Astrocyte (in vitro differentiated cells and primary cell): ENCODE measurements at regions not wholly inside any gene's neighbourhood (a gene's known extent, or its start where the extent isn't known, plus 50 kb on each side); places are given as distances from the start of the nearest gene placed in this dataset.

Source experiments
- DNase-seq: peaks from one replicate; pipeline ENCODE4 v3.0.0-alpha.2; 2010; ENCODE audit warnings: low read depth
- FAIRE-seq: peaks from 2 replicates; lab custom pipeline; 2011; peaks lifted over from hg19 to GRCh38; lab: Jason Lieb, UNC
- H2AFZ ChIP-seq: 2 replicates; pipeline ENCODE4 v1.6.0; 2012; ENCODE audit warnings: low read depth, low read length, inconsistent platforms
- H3K27ac ChIP-seq: 2 replicates; pipeline ENCODE4 v1.5.1; 2011; ENCODE audit warnings: low read depth, low read length, inconsistent platforms
- H3K27me3 ChIP-seq: 2 replicates; pipeline ENCODE4 v1.6.0; 2011; ENCODE audit warnings: low read length, inconsistent platforms; ENCODE audit not compliant: insufficient read depth
- H3K36me3 ChIP-seq: 2 replicates; pipeline ENCODE4 v1.5.1; 2011; ENCODE audit warnings: low read length, inconsistent platforms; ENCODE audit not compliant: insufficient read depth
- H3K4me1 ChIP-seq: 2 replicates; pipeline ENCODE4 v1.5.1; 2011; ENCODE audit warnings: low read length, inconsistent platforms; ENCODE audit not compliant: insufficient read depth
- H3K4me2 ChIP-seq: 2 replicates; pipeline ENCODE4 v1.6.0; 2012; ENCODE audit warnings: low read length, inconsistent platforms
- H3K4me3 ChIP-seq: 2 replicates; pipeline ENCODE4 v1.5.1; 2011; ENCODE audit warnings: low read depth, mild to moderate bottlenecking, low read length, inconsistent platforms; ENCODE audit not compliant: insufficient read depth
- H3K79me2 ChIP-seq: 2 replicates; pipeline ENCODE4 v1.6.0; 2012; ENCODE audit warnings: mild to moderate bottlenecking, low read length, inconsistent platforms; ENCODE audit not compliant: insufficient read depth
- H3K9ac ChIP-seq: 2 replicates; pipeline ENCODE4 v1.6.0; 2012; ENCODE audit warnings: mild to moderate bottlenecking, low read length, inconsistent platforms
- H3K9me3 ChIP-seq: 2 replicates; pipeline ENCODE4 v1.5.1; 2012; ENCODE audit warnings: low read depth, mild to moderate bottlenecking, low read length, inconsistent platforms; ENCODE audit not compliant: insufficient read depth
- H4K20me1 ChIP-seq: 2 replicates; pipeline ENCODE4 v1.6.0; 2012; ENCODE audit warnings: low read length, inconsistent platforms; ENCODE audit not compliant: insufficient read depth
- H3K27ac Mint-ChIP-seq: one replicate; pipeline ENCODE4 v1.8.0; 2021; ENCODE audit warnings: mild to moderate bottlenecking, mixed read lengths; ENCODE audit not compliant: unreplicated experiment
- H3K27me3 Mint-ChIP-seq: one replicate; pipeline ENCODE4 v1.8.0; 2021; ENCODE audit warnings: low read depth, mixed read lengths; ENCODE audit not compliant: unreplicated experiment
- H3K36me3 Mint-ChIP-seq: one replicate; pipeline ENCODE4 v1.8.0; 2021; ENCODE audit warnings: low read depth, mixed read lengths; ENCODE audit not compliant: unreplicated experiment
- H3K4me1 Mint-ChIP-seq: one replicate; pipeline ENCODE4 v1.8.0; 2021; ENCODE audit warnings: low read depth, mixed read lengths; ENCODE audit not compliant: unreplicated experiment
- H3K4me3 Mint-ChIP-seq: one replicate; pipeline ENCODE4 v1.8.0; 2021; ENCODE audit warnings: mild to moderate bottlenecking, moderate library complexity, mixed read lengths; ENCODE audit not compliant: unreplicated experiment
- H3K9me3 Mint-ChIP-seq: one replicate; pipeline ENCODE4 v1.8.0; 2021; ENCODE audit warnings: mild to moderate bottlenecking, mixed read lengths; ENCODE audit not compliant: unreplicated experiment
- EZH2 ChIP-seq: IDR thresholded peaks from 2 replicates; pipeline ENCODE4 v1.6.1; 2012; ENCODE audit warnings: mild to moderate bottlenecking, low read length, inconsistent platforms; ENCODE audit not compliant: insufficient read depth
- TF ChIP-seq, protein P1 (sequence below): IDR thresholded peaks from 2 replicates; pipeline ENCODE4 v1.5.1; 2011; ENCODE audit warnings: low read depth, mild to moderate bottlenecking, inconsistent platforms, low read length, moderate library complexity; ENCODE audit not compliant: insufficient read depth

DNA sequence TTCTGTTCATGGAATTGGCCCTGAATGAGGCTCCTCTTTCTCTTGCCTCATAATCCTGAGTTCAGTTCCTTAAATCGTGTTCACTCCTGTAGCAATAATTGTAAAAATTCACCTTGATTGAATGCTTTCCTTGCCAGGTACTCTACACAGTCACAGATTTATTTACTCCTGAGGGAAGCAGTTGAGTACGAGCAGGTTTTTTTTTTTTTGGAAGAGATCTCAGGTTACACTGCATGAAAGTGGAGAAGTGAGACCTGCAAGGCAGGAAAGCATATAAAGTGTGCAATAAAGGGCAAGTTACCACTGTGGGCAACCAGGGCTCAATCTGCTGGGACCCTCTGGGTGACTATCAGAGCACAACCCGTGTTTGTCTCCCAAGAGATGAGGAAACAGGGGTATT, 93.0 kb upstream of the DOK5 start:
- no peak for DNase-seq
- FAIRE-seq, result no peak
- Histone ChIP-seq H3K4me2 (no peak overlapping the region), H3K27ac (no peak overlapping the region), H3K4me3 (no peak overlapping the region), H3K27me3 (no peaks in the 10 kb centered on the region), H3K4me1 (no peaks in the 10 kb centered on the region), H4K20me1 (no peaks in the 10 kb centered on the region), H3K79me2 (no peaks in the 10 kb centered on the region), H3K36me3 (no peaks in the 10 kb centered on the region), H3K9me3 (no peaks in the 10 kb centered on the region), H2AFZ (no peak overlapping the region), H3K9ac (no peak overlapping the region)
- Mint-ChIP-seq H3K9me3 (no peaks in the 10 kb centered on the region), H3K4me3 (no peak overlapping the region), H3K36me3 (no peaks in the 10 kb centered on the region), H3K27me3 (no peaks in the 10 kb centered on the region), H3K27ac (no peak overlapping the region), H3K4me1 (no peaks in the 10 kb centered on the region)
- no peak for TF ChIP-seq EZH2
- TF ChIP-seq, protein P1, sequence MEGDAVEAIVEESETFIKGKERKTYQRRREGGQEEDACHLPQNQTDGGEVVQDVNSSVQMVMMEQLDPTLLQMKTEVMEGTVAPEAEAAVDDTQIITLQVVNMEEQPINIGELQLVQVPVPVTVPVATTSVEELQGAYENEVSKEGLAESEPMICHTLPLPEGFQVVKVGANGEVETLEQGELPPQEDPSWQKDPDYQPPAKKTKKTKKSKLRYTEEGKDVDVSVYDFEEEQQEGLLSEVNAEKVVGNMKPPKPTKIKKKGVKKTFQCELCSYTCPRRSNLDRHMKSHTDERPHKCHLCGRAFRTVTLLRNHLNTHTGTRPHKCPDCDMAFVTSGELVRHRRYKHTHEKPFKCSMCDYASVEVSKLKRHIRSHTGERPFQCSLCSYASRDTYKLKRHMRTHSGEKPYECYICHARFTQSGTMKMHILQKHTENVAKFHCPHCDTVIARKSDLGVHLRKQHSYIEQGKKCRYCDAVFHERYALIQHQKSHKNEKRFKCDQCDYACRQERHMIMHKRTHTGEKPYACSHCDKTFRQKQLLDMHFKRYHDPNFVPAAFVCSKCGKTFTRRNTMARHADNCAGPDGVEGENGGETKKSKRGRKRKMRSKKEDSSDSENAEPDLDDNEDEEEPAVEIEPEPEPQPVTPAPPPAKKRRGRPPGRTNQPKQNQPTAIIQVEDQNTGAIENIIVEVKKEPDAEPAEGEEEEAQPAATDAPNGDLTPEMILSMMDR, result no peak

DNA sequence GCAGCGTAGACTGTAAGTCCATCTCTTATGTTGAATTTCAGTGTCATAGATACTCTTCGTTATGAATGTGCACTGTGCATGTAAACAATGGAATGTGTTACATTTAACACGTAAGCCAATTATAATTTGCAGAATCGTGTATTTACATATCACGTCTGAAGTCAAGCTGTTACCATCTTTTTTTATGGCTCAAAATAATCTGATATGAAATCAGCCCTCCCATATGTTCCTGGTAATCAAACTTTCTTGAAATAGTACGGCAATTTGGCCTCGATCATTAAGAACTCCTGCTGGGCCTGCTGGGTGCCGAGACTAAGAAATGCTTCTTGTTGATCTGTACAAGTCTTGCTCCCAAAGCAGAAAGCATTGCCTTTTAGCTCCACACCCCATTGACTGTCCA, 89.6 kb upstream of the DOK5 start:
- no peaks in the 10 kb centered on the region for H3K27me3 Mint-ChIP-seq
- Histone ChIP-seq H3K27me3 (peaks cover 3% of the 10 kb centered on the region), H2AFZ (no peak overlapping the region), H3K4me2 (no peak overlapping the region), H4K20me1 (no peaks in the 10 kb centered on the region), H3K27ac (no peak overlapping the region), H3K9ac (no peak overlapping the region), H3K79me2 (no peaks in the 10 kb centered on the region), H3K4me1 (no peaks in the 10 kb centered on the region), H3K4me3 (no peak overlapping the region), H3K9me3 (no peaks in the 10 kb centered on the region), H3K36me3 (no peaks in the 10 kb centered on the region)
- no peaks in the 10 kb centered on the region for H3K9me3 Mint-ChIP-seq
- H3K27ac Mint-ChIP-seq, result no peak overlapping the region
- TF ChIP-seq, protein P1, result no peak
- no peak for TF ChIP-seq EZH2
- H3K4me1 Mint-ChIP-seq, result no peaks in the 10 kb centered on the region
- H3K36me3 Mint-ChIP-seq, result no peaks in the 10 kb centered on the region
- FAIRE-seq, result no peak
- no peak for DNase-seq
- H3K4me3 Mint-ChIP-seq, result no peak overlapping the region

DNA sequence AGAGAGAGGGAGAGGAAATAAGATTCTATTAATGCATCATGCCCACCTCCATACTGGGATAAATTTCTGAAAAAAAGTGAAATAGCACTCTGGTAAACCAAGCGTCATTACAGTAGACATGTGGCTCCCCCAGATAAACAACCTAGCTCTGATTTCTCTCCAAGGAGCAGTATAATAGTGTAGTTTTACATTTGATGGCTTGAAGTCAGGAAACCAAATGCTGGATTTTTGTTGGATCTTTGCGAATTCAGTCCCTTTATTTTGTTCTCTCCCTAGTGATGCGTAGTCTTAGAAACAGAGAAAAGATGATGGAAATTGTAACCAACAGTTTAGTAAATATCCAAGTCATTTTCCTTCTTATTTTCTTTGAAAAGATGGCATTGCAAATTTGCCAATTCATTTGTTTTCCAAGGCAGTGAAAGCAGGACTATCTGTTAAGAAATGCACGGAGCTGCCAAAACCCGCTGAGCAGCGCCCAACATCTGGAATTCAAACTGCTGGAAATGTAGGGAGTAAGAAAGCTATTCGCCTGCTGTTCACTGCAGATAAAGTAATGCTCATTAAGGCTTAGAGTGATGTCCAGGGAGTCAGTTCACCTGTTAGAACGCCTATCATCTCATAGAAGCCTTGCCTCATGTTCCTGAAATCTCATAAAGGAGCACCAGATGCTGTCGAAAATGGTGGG, 85.7 kb upstream of the DOK5 start:
- no peak overlapping the region for H3K4me3 ChIP-seq
- peaks cover 3% of the 10 kb centered on the region for H3K27me3 ChIP-seq
- no peaks in the 10 kb centered on the region for H4K20me1 ChIP-seq
- no peak overlapping the region for H3K27ac ChIP-seq
- no peak for TF ChIP-seq EZH2
- TF ChIP-seq, protein P1, result no peak
- no peaks in the 10 kb centered on the region for H3K36me3 ChIP-seq
- DNase-seq (no peak), FAIRE-seq (no peak)
- H3K4me2 ChIP-seq, result no peak overlapping the region
- Mint-ChIP-seq H3K4me3 (no peak overlapping the region), H3K4me1 (no peaks in the 10 kb centered on the region), H3K36me3 (no peaks in the 10 kb centered on the region), H3K9me3 (no peaks in the 10 kb centered on the region), H3K27me3 (no peaks in the 10 kb centered on the region), H3K27ac (no peak overlapping the region)
- H2AFZ ChIP-seq, result no peak overlapping the region
- no peaks in the 10 kb centered on the region for H3K79me2 ChIP-seq
- H3K9me3 ChIP-seq, result no peaks in the 10 kb centered on the region
- H3K4me1 ChIP-seq, result no peaks in the 10 kb centered on the region
- H3K9ac ChIP-seq, result no peak overlapping the region
